Natural killer cell (primary cell): ENCODE measurements at regions not wholly inside any gene's neighbourhood (a gene's known extent, or its start where the extent isn't known, plus 50 kb on each side); places are given as distances from the start of the nearest gene placed in this dataset.
A peak's percentile ranks its signal among the peaks of the same experiment; 100 is the strongest.

Experiments
- ATAC-seq, 3 donors: fragments of 150-1000 bp in 2 of 3; fragments of 200-7000 bp in 1 of 3; cut with Tn5 transposase; 1 replicate in 1 of 3; 2 replicates in 2 of 3; pipeline ENCODE4 v1.10.0; 2021; ENCODE audit warnings: mild to moderate bottlenecking in 2 of 3, moderate library complexity in 2 of 3
- DNase-seq, 2 donors: peaks; one replicate each; pipeline versions ENCODE4 v3.0.0 to v3.0.0-alpha.2; 2013 to 2021; ENCODE audit warnings: mixed read lengths in 1 of 2
- H3K27ac ChIP-seq: one replicate; pipeline ENCODE4 v1.5.1; 2013; ENCODE audit warnings: mild to moderate bottlenecking, low read length
- H3K27me3 ChIP-seq: one replicate; pipeline ENCODE4 v1.6.1; 2013; ENCODE audit warnings: low read length; ENCODE audit not compliant: control insufficient read depth, insufficient read depth
- H3K36me3 ChIP-seq: one replicate; pipeline ENCODE4 v1.6.1; 2013; ENCODE audit warnings: low read length; ENCODE audit not compliant: control insufficient read depth, insufficient read depth
- H3K4me1 ChIP-seq: one replicate; pipeline ENCODE4 v1.6.1; 2013; ENCODE audit warnings: low read length; ENCODE audit not compliant: control insufficient read depth, insufficient read depth
- H3K4me3 ChIP-seq: one replicate; pipeline ENCODE4 v1.5.1; 2013; ENCODE audit warnings: low read length
- H3K9me3 ChIP-seq: one replicate; pipeline ENCODE4 v1.6.1; 2013; ENCODE audit warnings: low read length; ENCODE audit not compliant: control insufficient read depth, insufficient read depth
- H3K27ac Mint-ChIP-seq, 2 donors: one replicate each; pipeline ENCODE4 v1.8.0; 2022; ENCODE audit warnings: mild to moderate bottlenecking in 2 of 2, mixed read lengths in 2 of 2, moderate library complexity in 1 of 2
- H3K27me3 Mint-ChIP-seq, 2 donors: one replicate each; pipeline ENCODE4 v1.8.0; 2022; ENCODE audit warnings: low read depth in 2 of 2, mixed read lengths in 2 of 2
- H3K36me3 Mint-ChIP-seq: one replicate; pipeline ENCODE4 v1.8.0; 2022; ENCODE audit warnings: mixed read lengths
- H3K4me1 Mint-ChIP-seq, 2 donors: one replicate each; pipeline ENCODE4 v1.8.0; 2022; ENCODE audit warnings: mixed read lengths in 2 of 2
- H3K4me3 Mint-ChIP-seq: one replicate; pipeline ENCODE4 v1.8.0; 2022; ENCODE audit warnings: mild to moderate bottlenecking, moderate library complexity, mixed read lengths
- H3K9me3 Mint-ChIP-seq, 2 donors: one replicate each; pipeline ENCODE4 v1.8.0; 2022; ENCODE audit warnings: mixed read lengths in 2 of 2
- CTCF ChIP-seq: fragments of 200-600 bp; IDR thresholded peaks from one replicate; pipeline ENCODE4 v1.8.0; 2022; ENCODE audit warnings: antibody characterized with exemption
- WGBS: methylation state at CpG from one replicate; pipeline ENCODE4 v1.1.7; 2013; ENCODE audit warnings: missing lambda C conversion rate; ENCODE audit not compliant: insufficient coverage; 5-methylcytosine and 5-hydroxymethylcytosine counted together
- intact Hi-C: fragments of 100-400 bp; cut with micrococcal nuclease; formaldehyde crosslinking; loops from one replicate; pipeline ENCODE4 v1.14.2; 2022

DNA sequence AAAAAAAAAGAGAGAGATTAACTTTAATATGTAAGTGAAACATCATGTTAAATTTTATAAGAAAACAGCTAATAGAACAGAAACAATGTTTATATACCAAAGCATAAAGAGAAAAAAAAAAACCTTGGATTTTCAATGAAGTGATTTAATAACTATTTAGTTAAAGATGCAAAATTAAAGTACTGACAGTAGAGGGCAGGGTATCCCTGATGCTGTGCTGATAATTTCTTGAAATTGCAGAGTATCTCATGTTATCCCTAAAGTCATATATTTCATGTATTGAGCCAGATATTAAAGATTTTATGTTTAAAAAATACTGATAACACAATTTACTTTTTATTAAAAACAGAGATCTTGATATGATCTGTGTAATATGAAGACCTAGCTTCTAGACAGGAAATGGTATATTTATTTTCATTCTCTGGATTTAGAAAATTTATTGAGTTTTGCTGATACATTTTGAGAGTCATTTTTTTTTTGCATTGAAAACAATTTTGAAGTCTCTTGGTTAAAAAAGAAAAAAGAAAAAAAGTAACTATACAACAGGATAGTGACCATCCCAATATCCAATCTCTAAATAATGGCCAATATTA, 273.2 kb downstream of the USP25 start:
- no peaks in the 10 kb centered on the region for H3K36me3 Mint-ChIP-seq
- no peaks in the 10 kb centered on the region for H3K4me1 ChIP-seq
- H3K36me3 ChIP-seq = no peaks in the 10 kb centered on the region
- intact Hi-C loops = no loop called here
- no peaks in the 10 kb centered on the region for H3K27me3 Mint-ChIP-seq
- no peak for TF ChIP-seq CTCF
- H3K9me3 Mint-ChIP-seq = no peaks in the 10 kb centered on the region
- H3K27ac ChIP-seq = no peak overlapping the region
- no peak overlapping the region for H3K4me3 Mint-ChIP-seq
- no peak overlapping the region for H3K4me3 ChIP-seq
- H3K9me3 ChIP-seq = no peaks in the 10 kb centered on the region
- H3K27ac Mint-ChIP-seq = no peak overlapping the region
- no peaks in the 10 kb centered on the region for H3K4me1 Mint-ChIP-seq
- no peaks in the 10 kb centered on the region for H3K27me3 ChIP-seq
- ATAC-seq (no peak), DNase-seq (no peak)

- Mint-ChIP-seq H3K4me1 (no peaks in the 10 kb centered on the region), H3K4me3 (no peak overlapping the region), H3K27me3 (no peaks in the 10 kb centered on the region), H3K36me3 (no peaks in the 10 kb centered on the region), H3K27ac (no peak overlapping the region), H3K9me3 (no peaks in the 10 kb centered on the region)
- intact Hi-C loops = no loop called here
- Histone ChIP-seq H3K36me3 (no peaks in the 10 kb centered on the region), H3K4me1 (no peaks in the 10 kb centered on the region), H3K27ac (no peak overlapping the region), H3K4me3 (no peak overlapping the region), H3K9me3 (no peaks in the 10 kb centered on the region), H3K27me3 (no peaks in the 10 kb centered on the region)
- ATAC-seq = no peak
- WGBS = 40% methylated on average over 2 of the region's 5 CpGs
- DNase-seq = no peak
- no peak for TF ChIP-seq CTCF
These were observed 274.3 kb downstream of the USP25 start for GRCh38 chr21:16004086-16004485.

DNA sequence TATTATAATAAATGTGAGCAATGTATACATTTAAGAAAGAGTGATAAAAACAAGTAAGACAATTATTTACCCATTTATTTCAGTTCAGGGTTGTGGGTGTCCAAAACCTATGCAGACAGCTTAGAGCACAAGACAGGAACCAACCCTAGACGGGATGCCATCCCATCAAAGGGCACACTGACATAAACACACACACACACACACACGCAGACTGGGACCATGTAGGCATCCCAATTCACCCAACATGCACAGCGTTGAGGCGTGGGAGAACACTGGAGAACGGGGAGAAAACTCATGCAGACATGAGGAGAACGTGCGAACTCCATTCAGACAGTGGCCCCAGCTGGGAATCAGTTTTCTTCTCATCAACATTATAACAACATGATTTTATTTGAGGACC, 274.7 kb downstream of the USP25 start:
- Histone ChIP-seq H3K36me3 (no peaks in the 10 kb centered on the region), H3K4me1 (no peaks in the 10 kb centered on the region), H3K4me3 (no peak overlapping the region), H3K27me3 (no peaks in the 10 kb centered on the region), H3K9me3 (no peaks in the 10 kb centered on the region), H3K27ac (no peak overlapping the region)
- H3K27me3 Mint-ChIP-seq = no peaks in the 10 kb centered on the region
- ATAC-seq = no peak
- intact Hi-C loops = no loop called here
- H3K27ac Mint-ChIP-seq = no peak overlapping the region
- H3K4me1 Mint-ChIP-seq = no peaks in the 10 kb centered on the region
- H3K36me3 Mint-ChIP-seq = no peaks in the 10 kb centered on the region
- peak in 1 of 2 donors; percentile 2 for DNase-seq
- no peak overlapping the region for H3K4me3 Mint-ChIP-seq
- no peak for TF ChIP-seq CTCF
- no peaks in the 10 kb centered on the region for H3K9me3 Mint-ChIP-seq
- WGBS = 75% methylated on average over 6 of the region's 7 CpGs

GRCh38 chr21:16005996-16006395, 276.2 kb downstream of the USP25 start:
- H3K27me3 Mint-ChIP-seq = no peaks in the 10 kb centered on the region
- Histone ChIP-seq H3K9me3 (no peaks in the 10 kb centered on the region), H3K27me3 (no peaks in the 10 kb centered on the region), H3K4me1 (no peaks in the 10 kb centered on the region), H3K4me3 (no peak overlapping the region), H3K27ac (no peak overlapping the region), H3K36me3 (no peaks in the 10 kb centered on the region)
- H3K4me1 Mint-ChIP-seq = no peaks in the 10 kb centered on the region
- peaks cover 0 to 3% of the 10 kb centered on the region in 2 donors for H3K9me3 Mint-ChIP-seq
- TF ChIP-seq CTCF = no peak
- no peak for ATAC-seq
- intact Hi-C loops = no loop called here
- no peak overlapping the region for H3K4me3 Mint-ChIP-seq
- no peak overlapping the region for H3K27ac Mint-ChIP-seq
- H3K36me3 Mint-ChIP-seq = no peaks in the 10 kb centered on the region
- DNase-seq = no peak
- 100% methylated on average over 1 of the region's 1 CpG for WGBS
